Natural killer cell (primary cell): ENCODE measurements at regions not wholly inside any gene's neighbourhood (a gene's known extent, or its start where the extent isn't known, plus 50 kb on each side); places are given as distances from the start of the nearest gene placed in this dataset.

ENCODE experiments used
- ATAC-seq, 3 donors: fragments of 150-1000 bp in 2 of 3; fragments of 200-7000 bp in 1 of 3; cut with Tn5 transposase; 1 replicate in 1 of 3; 2 replicates in 2 of 3; pipeline ENCODE4 v1.10.0; 2021; ENCODE audit warnings: mild to moderate bottlenecking in 2 of 3, moderate library complexity in 2 of 3
- DNase-seq, 2 donors: peaks; one replicate each; pipeline versions ENCODE4 v3.0.0 to v3.0.0-alpha.2; 2013 to 2021; ENCODE audit warnings: mixed read lengths in 1 of 2
- H3K27ac ChIP-seq: one replicate; pipeline ENCODE4 v1.5.1; 2013; ENCODE audit warnings: mild to moderate bottlenecking, low read length
- H3K27me3 ChIP-seq: one replicate; pipeline ENCODE4 v1.6.1; 2013; ENCODE audit warnings: low read length; ENCODE audit not compliant: control insufficient read depth, insufficient read depth
- H3K36me3 ChIP-seq: one replicate; pipeline ENCODE4 v1.6.1; 2013; ENCODE audit warnings: low read length; ENCODE audit not compliant: control insufficient read depth, insufficient read depth
- H3K4me1 ChIP-seq: one replicate; pipeline ENCODE4 v1.6.1; 2013; ENCODE audit warnings: low read length; ENCODE audit not compliant: control insufficient read depth, insufficient read depth
- H3K4me3 ChIP-seq: one replicate; pipeline ENCODE4 v1.5.1; 2013; ENCODE audit warnings: low read length
- H3K9me3 ChIP-seq: one replicate; pipeline ENCODE4 v1.6.1; 2013; ENCODE audit warnings: low read length; ENCODE audit not compliant: control insufficient read depth, insufficient read depth
- H3K27ac Mint-ChIP-seq, 2 donors: one replicate each; pipeline ENCODE4 v1.8.0; 2022; ENCODE audit warnings: mild to moderate bottlenecking in 2 of 2, mixed read lengths in 2 of 2, moderate library complexity in 1 of 2
- H3K27me3 Mint-ChIP-seq, 2 donors: one replicate each; pipeline ENCODE4 v1.8.0; 2022; ENCODE audit warnings: low read depth in 2 of 2, mixed read lengths in 2 of 2
- H3K36me3 Mint-ChIP-seq: one replicate; pipeline ENCODE4 v1.8.0; 2022; ENCODE audit warnings: mixed read lengths
- H3K4me1 Mint-ChIP-seq, 2 donors: one replicate each; pipeline ENCODE4 v1.8.0; 2022; ENCODE audit warnings: mixed read lengths in 2 of 2
- H3K4me3 Mint-ChIP-seq: one replicate; pipeline ENCODE4 v1.8.0; 2022; ENCODE audit warnings: mild to moderate bottlenecking, moderate library complexity, mixed read lengths
- H3K9me3 Mint-ChIP-seq, 2 donors: one replicate each; pipeline ENCODE4 v1.8.0; 2022; ENCODE audit warnings: mixed read lengths in 2 of 2
- CTCF ChIP-seq: fragments of 200-600 bp; IDR thresholded peaks from one replicate; pipeline ENCODE4 v1.8.0; 2022; ENCODE audit warnings: antibody characterized with exemption
- WGBS: methylation state at CpG from one replicate; pipeline ENCODE4 v1.1.7; 2013; ENCODE audit warnings: missing lambda C conversion rate; ENCODE audit not compliant: insufficient coverage; 5-methylcytosine and 5-hydroxymethylcytosine counted together
- intact Hi-C: fragments of 100-400 bp; cut with micrococcal nuclease; formaldehyde crosslinking; loops from one replicate; pipeline ENCODE4 v1.14.2; 2022

- Histone ChIP-seq H3K9me3 (no peaks in the 10 kb centered on the region), H3K27me3 (no peaks in the 10 kb centered on the region), H3K27ac (no peak overlapping the region), H3K4me3 (no peak overlapping the region), H3K36me3 (no peaks in the 10 kb centered on the region), H3K4me1 (no peaks in the 10 kb centered on the region)
- DNase-seq (no peak), ATAC-seq (no peak)
- no peak overlapping the region for H3K27ac Mint-ChIP-seq
- H3K36me3 Mint-ChIP-seq: no peaks in the 10 kb centered on the region
- no peak overlapping the region for H3K4me3 Mint-ChIP-seq
- H3K27me3 Mint-ChIP-seq: no peaks in the 10 kb centered on the region
- no peaks in the 10 kb centered on the region for H3K4me1 Mint-ChIP-seq
- H3K9me3 Mint-ChIP-seq: no peaks in the 10 kb centered on the region
- intact Hi-C loops: no loop called here
- WGBS: 89% methylated on average over 7 of the region's 10 CpGs
- TF ChIP-seq CTCF: no peak
Observed at GRCh38 chr5:82760856-82761255, 316.3 kb downstream of the TMEM167A start.

GRCh38 chr5:82758881-82759280, 318.3 kb downstream of the TMEM167A start:
- TF ChIP-seq CTCF: no peak
- no peaks in the 10 kb centered on the region for H3K27me3 ChIP-seq
- no peaks in the 10 kb centered on the region for H3K27me3 Mint-ChIP-seq
- WGBS: 85% methylated on average over 2 of the region's 3 CpGs
- no peaks in the 10 kb centered on the region for H3K36me3 ChIP-seq
- no peak overlapping the region for H3K4me3 ChIP-seq
- no peak for DNase-seq
- no peaks in the 10 kb centered on the region for H3K9me3 ChIP-seq
- H3K4me3 Mint-ChIP-seq: no peak overlapping the region
- H3K9me3 Mint-ChIP-seq: no peaks in the 10 kb centered on the region
- no peaks in the 10 kb centered on the region for H3K4me1 Mint-ChIP-seq
- intact Hi-C loops: no loop called here
- no peaks in the 10 kb centered on the region for H3K36me3 Mint-ChIP-seq
- H3K27ac Mint-ChIP-seq: no peak overlapping the region
- H3K4me1 ChIP-seq: no peaks in the 10 kb centered on the region
- no peak for ATAC-seq
- H3K27ac ChIP-seq: no peak overlapping the region

GRCh38 chr5:82754759-82755158, 322.4 kb downstream of the TMEM167A start:
- no peak overlapping the region for H3K27ac Mint-ChIP-seq
- no peak for TF ChIP-seq CTCF
- Histone ChIP-seq H3K36me3 (no peaks in the 10 kb centered on the region), H3K9me3 (no peaks in the 10 kb centered on the region), H3K27ac (no peak overlapping the region), H3K27me3 (no peaks in the 10 kb centered on the region), H3K4me3 (no peak overlapping the region), H3K4me1 (no peaks in the 10 kb centered on the region)
- ATAC-seq (no peak), DNase-seq (no peak)
- intact Hi-C loops: no loop called here
- WGBS: 79% methylated on average over 3 of the region's 3 CpGs
- H3K9me3 Mint-ChIP-seq: peaks cover 0 to 3% of the 10 kb centered on the region in 2 donors
- peaks cover 0 to 3% of the 10 kb centered on the region in 2 donors for H3K4me1 Mint-ChIP-seq
- H3K27me3 Mint-ChIP-seq: no peaks in the 10 kb centered on the region
- no peak overlapping the region for H3K4me3 Mint-ChIP-seq
- H3K36me3 Mint-ChIP-seq: no peaks in the 10 kb centered on the region

GRCh38 chr5:82754036-82754746, 323.0 kb downstream of the TMEM167A start:
- H3K4me1 Mint-ChIP-seq: peaks cover 3 to 8% of the 10 kb centered on the region in 2 donors
- no peak overlapping the region for H3K4me3 Mint-ChIP-seq
- no peaks in the 10 kb centered on the region for H3K27me3 ChIP-seq
- no peak overlapping the region for H3K4me3 ChIP-seq
- intact Hi-C loops: no loop called here
- no peak overlapping the region for H3K27ac ChIP-seq
- no peak overlapping the region for H3K27ac Mint-ChIP-seq
- DNase-seq (no peak), ATAC-seq (no peak)
- H3K9me3 ChIP-seq: no peaks in the 10 kb centered on the region
- H3K36me3 ChIP-seq: no peaks in the 10 kb centered on the region
- no peaks in the 10 kb centered on the region for H3K27me3 Mint-ChIP-seq
- peaks cover 0 to 3% of the 10 kb centered on the region in 2 donors for H3K9me3 Mint-ChIP-seq
- no peaks in the 10 kb centered on the region for H3K36me3 Mint-ChIP-seq
- WGBS: 56% methylated on average over 2 of the region's 3 CpGs
- no peak for TF ChIP-seq CTCF
- peaks cover under 1% of the 10 kb centered on the region for H3K4me1 ChIP-seq
